ENCODE measurements at regions not wholly inside any gene's neighbourhood (a gene's known extent, or its start where the extent isn't known, plus 50 kb on each side); places are given as distances from the start of the nearest gene placed in this dataset.

DNA sequence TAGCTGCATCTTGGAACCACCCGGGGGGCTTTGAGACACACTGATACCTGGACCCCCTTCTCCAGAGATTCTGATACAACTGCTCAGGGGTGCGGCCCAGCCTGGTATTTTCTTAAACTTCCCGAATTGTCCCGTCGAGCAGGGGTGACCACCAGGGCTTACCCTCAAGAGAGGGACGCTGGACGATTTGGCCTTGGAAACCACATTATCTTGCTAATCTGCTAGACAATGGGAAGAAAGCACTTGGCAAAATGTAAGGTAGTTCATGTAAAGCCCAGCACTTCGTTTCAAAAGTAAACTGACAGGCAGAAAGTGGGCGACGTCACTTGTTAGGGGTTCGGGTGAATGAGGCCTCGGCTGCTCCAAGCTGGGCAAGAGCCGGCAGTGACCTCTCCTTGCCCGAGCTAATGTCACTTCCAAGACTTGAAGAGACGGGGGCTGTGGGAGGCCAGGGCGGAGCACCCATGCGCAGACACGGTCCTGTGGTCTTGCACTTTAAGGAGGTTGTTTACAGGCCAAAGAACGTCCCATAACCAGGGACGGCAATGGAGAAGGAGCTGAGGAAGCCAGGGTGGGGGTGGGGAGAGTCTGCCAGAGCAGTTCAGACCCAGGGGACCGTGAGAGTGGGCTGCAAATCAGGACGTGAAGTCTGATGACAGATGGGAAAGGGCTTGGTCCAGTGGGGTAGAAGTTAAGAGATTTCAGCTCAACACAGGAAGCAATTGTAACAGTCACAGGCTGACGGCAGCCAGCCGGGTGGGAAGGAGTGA is 152.7 kb upstream of the GSE1 start:
- no peak for DNase-seq
- no peaks in the 10 kb centered on the region for H3K9me3 Mint-ChIP-seq
- no peaks in the 10 kb centered on the region for H3K36me3 Mint-ChIP-seq (ENCODE audit: low read depth)
- H3K27me3 Mint-ChIP-seq (ENCODE audit: insufficient read depth) = peaks cover 6% of the 10 kb centered on the region
- peak overlapping the region; percentile 28; the same call in 1 of the 2 replicates for H3K27ac Mint-ChIP-seq
- peaks cover 34% of the 10 kb centered on the region for H3K4me1 Mint-ChIP-seq (ENCODE audit: low read depth)
- TF ChIP-seq, protein P1, sequence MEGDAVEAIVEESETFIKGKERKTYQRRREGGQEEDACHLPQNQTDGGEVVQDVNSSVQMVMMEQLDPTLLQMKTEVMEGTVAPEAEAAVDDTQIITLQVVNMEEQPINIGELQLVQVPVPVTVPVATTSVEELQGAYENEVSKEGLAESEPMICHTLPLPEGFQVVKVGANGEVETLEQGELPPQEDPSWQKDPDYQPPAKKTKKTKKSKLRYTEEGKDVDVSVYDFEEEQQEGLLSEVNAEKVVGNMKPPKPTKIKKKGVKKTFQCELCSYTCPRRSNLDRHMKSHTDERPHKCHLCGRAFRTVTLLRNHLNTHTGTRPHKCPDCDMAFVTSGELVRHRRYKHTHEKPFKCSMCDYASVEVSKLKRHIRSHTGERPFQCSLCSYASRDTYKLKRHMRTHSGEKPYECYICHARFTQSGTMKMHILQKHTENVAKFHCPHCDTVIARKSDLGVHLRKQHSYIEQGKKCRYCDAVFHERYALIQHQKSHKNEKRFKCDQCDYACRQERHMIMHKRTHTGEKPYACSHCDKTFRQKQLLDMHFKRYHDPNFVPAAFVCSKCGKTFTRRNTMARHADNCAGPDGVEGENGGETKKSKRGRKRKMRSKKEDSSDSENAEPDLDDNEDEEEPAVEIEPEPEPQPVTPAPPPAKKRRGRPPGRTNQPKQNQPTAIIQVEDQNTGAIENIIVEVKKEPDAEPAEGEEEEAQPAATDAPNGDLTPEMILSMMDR (IDR thresholded peaks at IDR 0.05) = no peak
- H3K4me3 Mint-ChIP-seq = no peak overlapping the region

DNA sequence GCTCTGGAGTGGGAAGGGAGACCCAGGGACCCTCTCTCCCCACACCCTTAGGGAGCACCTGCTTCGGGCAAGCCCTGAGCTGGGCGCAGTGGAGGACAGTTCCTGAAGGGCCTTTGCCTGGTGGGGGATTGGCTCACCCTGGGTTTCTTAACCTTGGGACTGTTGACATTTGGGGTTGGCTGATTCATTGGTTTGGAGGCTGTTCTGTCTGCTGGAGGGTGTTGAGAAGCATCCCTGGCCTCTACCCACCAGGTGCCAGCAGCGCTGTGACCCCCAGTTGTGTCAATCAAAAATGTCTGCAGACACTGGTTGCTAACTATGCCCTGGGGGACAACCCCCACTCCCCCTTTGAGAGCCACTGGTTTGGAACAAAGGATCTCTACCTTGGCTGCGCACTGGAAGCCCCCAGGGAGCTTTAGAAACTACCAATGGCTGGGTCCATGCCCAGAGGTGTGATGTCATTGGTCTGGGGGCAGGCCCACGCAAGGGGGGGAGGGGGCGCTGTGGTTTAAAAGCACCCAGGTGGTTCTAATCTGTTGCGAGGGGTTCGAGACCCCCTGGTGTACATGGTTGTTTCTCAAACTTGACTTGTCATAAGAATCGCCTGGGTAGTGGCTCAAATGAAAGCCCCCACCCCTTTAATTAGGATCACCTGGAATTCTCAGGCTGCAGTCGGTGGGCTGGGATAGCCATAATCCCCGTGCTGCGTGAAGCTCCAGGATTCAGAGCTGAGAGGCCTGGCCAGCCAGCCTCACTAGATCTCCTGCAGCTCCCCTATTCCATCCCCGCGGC is 151.9 kb upstream of the GSE1 start:
- no peak overlapping the region for H3K27ac Mint-ChIP-seq
- DNase-seq = peak; percentile 45
- H3K36me3 Mint-ChIP-seq (ENCODE audit: low read depth) = no peaks in the 10 kb centered on the region
- peaks cover 6% of the 10 kb centered on the region for H3K27me3 Mint-ChIP-seq (ENCODE audit: insufficient read depth)
- H3K4me3 Mint-ChIP-seq = no peak overlapping the region
- H3K9me3 Mint-ChIP-seq = no peaks in the 10 kb centered on the region
- peaks cover 41% of the 10 kb centered on the region for H3K4me1 Mint-ChIP-seq (ENCODE audit: low read depth)
- TF ChIP-seq, protein P1 (IDR thresholded peaks at IDR 0.05) = no peak

DNA sequence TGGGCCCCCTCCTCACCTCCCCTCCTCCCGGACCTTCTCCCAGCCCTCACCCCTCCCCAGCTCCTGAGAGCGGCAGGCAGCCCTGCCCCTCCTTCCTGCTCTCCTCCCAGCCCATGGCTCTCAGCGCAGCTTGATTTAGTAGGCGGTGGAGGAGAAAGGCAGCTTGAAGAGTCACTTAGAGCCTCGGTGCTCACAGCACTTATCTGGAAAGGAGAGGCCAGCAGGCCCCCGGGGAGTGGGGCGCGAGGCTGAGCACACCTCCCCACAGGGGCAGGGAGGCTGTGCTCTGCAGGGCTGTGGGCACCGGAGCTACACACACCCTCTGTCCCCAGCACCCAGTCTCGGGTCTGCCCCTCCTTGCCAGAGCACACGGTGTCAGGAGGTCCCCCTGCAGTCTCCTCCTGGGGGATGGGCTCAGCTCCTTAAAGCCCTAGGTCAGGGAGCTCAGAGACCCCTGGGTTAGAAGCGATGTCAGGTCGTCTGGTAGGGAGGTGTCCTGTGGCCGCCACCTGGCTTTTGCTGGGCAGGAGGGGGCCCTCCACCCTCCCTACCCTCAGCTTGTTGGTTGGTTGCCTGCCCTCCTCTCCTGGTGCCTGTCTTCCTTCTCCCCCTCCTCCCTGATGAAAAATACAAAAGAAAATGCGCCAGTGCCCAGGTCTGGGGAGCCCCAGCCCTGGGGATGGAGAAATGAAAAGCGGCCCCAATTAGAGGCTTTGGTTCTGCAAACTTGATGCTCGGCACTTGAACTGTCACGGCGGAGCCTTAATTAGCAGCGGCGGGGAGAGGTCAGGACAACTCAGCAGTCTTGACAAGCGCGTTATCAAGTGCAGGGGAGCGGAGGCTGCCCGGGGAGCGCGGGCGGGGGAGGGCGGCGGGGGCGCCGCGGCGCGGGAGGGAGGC is 151.1 kb upstream of the GSE1 start:
- Mint-ChIP-seq H3K27me3 (ENCODE audit: insufficient read depth) (peaks cover 8% of the 10 kb centered on the region), H3K27ac (no peak overlapping the region), H3K9me3 (no peaks in the 10 kb centered on the region), H3K4me3 (peak overlapping the region; percentile 83), H3K36me3 (ENCODE audit: low read depth) (no peaks in the 10 kb centered on the region), H3K4me1 (ENCODE audit: low read depth) (peaks cover 38% of the 10 kb centered on the region)
- DNase-seq = no peak
- TF ChIP-seq, protein P1 (IDR thresholded peaks at IDR 0.05) = no peak

DNA sequence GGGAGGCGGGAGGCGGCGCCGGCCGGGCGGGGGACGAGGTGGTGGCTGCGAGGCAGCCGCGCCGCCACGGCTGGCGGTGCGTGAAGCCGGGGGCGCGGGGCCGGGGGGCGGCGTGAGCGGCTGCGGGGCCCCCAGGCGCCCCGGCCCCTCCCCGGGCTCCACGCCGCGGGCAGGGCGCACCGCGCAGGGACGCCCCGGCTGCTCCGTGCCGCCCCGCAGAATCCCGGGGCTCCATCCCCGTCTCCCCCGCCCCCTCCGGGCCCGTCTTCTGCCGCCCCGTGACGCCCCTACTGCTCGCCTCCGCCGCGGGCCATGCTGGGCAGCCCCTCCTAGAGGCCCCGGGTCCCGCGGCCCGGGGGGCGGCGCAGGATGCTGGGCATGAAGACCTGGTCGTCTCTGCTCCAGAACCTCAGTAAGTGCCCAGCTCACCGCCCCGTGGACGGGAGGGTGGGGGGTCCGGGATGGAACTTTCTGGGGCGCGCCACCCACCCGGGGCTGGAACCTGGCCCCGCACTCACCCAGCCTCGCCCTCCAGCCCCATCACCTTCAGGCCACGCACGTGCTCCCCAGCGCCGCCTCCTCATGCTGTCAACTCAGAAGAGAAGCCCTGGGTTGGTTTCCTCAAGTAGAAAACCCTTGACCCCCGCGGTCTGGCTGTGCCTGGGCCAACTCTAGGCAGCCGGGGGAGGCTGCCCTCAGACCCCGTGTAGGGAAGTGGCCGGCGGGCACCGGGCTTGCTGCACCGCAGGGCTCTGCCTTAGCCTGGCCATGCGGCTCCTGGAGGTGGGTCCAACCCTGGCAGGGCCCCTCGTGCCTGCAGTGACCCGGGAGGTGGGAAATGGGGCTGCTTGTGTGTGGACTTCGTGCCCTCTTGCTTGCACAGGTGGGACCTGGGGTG is 150.2 kb upstream of the GSE1 start:
- H3K27ac Mint-ChIP-seq = no peak overlapping the region
- peaks cover 33% of the 10 kb centered on the region for H3K4me1 Mint-ChIP-seq (ENCODE audit: low read depth)
- H3K4me3 Mint-ChIP-seq = no peak overlapping the region; the same call in 1 of the 2 replicates
- peaks cover 8% of the 10 kb centered on the region for H3K27me3 Mint-ChIP-seq (ENCODE audit: insufficient read depth)
- H3K36me3 Mint-ChIP-seq (ENCODE audit: low read depth) = no peaks in the 10 kb centered on the region
- no peak for DNase-seq
- TF ChIP-seq, protein P1 (IDR thresholded peaks at IDR 0.05) = no peak
- H3K9me3 Mint-ChIP-seq = no peaks in the 10 kb centered on the region
